OCI-M2 (cell line): ENCODE measurements at regions not wholly inside any gene's neighbourhood (a gene's known extent, or its start where the extent isn't known, plus 50 kb on each side); places are given as distances from the start of the nearest gene placed in this dataset.

ENCODE experiments used
- DNase-seq: peaks from one replicate; lab custom pipeline; 2025; ENCODE audit not compliant: unreplicated experiment; lab: John Stamatoyannopoulos, UW

- DNase-seq = no peak
These were observed 726.5 kb upstream of the ADAMTS5 start for GRCh38 chr21:27693376-27693775.

DNA sequence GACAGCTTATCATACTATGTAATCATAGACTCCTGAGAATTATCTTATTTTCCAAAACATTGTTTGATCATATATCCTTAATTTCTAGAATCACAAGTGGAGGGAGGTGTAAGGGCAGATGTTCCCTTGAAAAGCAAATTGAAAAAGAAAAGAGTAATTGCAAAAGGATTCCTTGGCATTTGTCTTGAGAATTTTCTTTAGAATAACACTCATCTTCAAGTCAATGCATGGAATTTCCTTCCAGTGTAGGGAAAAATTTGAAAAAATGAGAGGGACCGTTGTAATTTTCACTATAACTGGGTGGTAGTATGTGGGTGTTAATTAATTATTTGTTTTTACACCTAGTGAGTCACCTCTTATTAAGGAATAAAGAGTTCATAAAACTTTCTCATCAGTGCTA lies 724.6 kb upstream of the ADAMTS5 start:
- no peak for DNase-seq

DNA sequence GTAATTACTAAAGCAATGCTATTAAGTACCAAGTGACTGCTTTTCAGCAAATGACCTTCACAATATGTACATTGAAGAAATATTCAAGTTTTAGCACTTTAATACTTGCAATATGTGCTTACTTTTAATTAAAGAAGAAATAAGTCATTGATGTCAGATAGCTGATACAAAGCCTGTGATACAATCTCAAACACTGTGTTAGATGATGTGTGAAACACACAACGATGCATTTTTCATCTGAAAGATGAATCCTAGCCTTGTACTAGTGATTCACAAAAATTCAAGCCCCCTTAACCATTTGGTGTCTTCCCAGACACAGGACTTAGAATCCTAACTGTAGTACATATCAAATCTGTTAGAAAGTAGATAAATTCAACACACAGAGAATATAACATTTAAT lies 724.1 kb upstream of the ADAMTS5 start:
- no peak for DNase-seq

GRCh38 chr21:27690426-27690825 lies 723.5 kb upstream of the ADAMTS5 start:
- no peak for DNase-seq

- no peak for DNase-seq
These were observed 721.9 kb upstream of the ADAMTS5 start for GRCh38 chr21:27688773-27689172.

DNA sequence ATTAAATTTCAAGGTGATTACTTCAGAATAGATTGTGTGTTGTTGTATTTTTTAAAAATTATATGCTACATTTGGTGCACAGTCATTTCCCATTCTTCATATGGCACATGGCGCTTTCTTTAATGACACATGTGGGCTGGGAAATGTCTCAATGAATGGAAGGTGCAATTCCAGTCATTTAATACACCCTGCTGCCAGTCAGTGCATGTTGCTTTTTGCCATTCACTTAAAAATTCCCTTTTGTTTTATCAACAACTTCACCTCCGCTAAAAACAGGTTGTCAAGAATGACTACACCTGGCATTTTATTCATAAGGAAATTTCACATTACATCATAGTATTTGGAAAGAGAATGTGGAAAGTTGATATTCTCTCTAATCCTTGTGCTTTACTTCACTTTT lies 716.4 kb upstream of the ADAMTS5 start:
- DNase-seq = no peak

DNA sequence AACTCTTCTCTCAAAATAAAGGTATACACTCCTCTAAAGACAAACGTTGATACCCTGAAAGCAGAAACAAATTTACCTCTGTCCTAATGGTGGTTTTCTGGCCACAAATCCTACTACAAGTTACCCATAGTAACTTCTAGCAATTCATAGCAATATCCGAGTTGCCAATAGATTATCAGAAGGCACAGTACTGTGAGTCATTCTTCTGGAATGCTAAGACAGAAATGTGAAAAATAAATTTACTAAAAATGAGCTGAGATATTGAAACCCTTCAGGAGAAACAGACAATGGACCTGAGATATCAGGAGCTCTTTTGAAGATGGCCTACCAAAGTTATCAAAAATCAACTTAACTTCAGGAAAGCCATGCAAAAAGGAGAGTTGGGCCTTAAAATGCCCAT lies 715.0 kb upstream of the ADAMTS5 start:
- DNase-seq = no peak

DNA sequence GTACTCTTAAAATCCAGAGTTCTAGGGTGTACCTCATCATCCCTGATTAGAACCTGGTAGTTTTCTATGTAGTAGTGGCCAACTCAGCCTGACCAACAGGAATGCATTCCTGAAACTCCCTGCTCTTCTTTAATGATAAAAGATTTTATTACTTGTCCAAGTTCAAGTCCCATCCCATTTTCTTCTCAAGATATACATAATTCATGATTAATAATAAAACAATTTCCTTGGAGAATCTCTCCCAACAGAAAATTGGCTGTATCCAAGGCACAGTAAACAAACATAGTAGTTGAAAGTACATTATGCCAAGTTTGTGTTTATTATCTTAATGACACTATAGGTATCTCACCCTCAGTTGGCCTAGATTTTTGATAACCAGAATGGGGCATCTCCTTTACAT lies 714.1 kb upstream of the ADAMTS5 start:
- no peak for DNase-seq

GRCh38 chr21:27680181-27680580 lies 713.3 kb upstream of the ADAMTS5 start:
- DNase-seq = no peak

- DNase-seq = no peak
These were observed 711.6 kb upstream of the ADAMTS5 start for GRCh38 chr21:27678511-27678910.

GRCh38 chr21:27677546-27677945 lies 710.7 kb upstream of the ADAMTS5 start:
- DNase-seq = no peak

GRCh38 chr21:27675306-27675705 lies 708.4 kb upstream of the ADAMTS5 start:
- no peak for DNase-seq

DNA sequence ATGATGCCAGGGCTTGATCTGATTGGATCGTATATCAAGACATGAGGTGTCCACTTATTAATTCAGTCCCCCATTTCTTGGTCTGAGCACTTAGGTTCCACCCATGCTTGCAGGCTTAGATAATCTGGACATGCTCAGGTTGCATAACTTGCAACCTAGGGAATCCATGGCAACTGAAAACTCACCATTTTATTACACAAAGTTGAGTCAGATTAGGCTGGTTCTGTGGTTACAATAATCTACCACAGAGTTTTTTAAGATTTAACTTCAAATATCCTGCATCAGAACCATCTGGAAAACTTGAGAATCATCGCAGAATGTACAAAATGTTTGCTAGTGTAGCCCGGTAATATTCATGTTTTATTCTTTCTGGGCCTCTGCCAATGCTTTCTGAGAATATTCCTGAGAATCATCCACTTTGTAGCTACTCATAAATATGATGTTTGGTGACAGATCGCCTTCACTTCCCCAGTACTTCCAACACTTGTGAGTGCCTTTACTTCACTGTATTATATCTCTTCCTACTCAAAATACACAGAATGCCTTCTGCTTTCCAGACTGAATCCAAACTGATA lies 707.2 kb upstream of the ADAMTS5 start:
- no peak for DNase-seq

GRCh38 chr21:27673581-27673980 lies 706.7 kb upstream of the ADAMTS5 start:
- DNase-seq = no peak

DNA sequence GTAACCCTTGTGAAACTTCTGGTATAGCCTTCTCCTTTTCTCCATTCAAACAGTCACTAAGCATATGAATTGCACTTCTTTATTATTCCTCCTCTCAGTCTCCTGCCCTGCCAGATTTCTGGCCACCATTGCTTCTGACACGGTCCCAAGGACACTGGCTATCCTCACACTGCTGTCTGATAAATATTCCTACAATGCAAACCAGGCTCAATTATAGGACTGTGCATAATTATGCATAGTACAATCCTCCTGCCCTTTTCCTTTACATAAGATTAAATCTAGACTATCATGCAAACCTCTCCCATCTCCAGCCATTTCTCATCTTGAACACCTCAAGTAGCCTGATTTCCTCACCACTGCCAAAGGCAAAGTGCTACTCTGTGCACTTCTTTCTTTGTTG lies 704.3 kb upstream of the ADAMTS5 start:
- no peak for DNase-seq

DNA sequence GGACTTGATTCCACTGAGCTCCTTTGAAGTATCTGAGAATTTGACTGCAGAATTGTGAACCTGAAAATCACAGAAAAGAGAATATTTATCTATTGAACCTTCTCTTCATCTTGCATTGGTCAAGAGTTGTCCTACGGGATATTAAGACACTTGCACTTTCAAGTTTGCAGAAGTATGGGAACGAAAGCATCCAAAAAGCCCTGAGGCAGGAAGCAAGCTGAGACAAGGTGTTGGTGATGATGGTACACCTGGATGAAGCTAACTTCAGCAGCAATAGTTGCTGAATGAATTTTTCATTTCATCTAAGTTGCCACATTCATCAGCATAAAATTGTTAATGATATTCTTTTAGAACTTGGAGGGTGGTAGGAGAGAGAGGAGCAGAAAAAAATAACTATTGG lies 686.6 kb upstream of the ADAMTS5 start:
- DNase-seq = no peak

GRCh38 chr21:27649762-27650161 lies 682.9 kb upstream of the ADAMTS5 start:
- no peak for DNase-seq

GRCh38 chr21:27649323-27649722 lies 682.4 kb upstream of the ADAMTS5 start:
- DNase-seq = no peak

DNA sequence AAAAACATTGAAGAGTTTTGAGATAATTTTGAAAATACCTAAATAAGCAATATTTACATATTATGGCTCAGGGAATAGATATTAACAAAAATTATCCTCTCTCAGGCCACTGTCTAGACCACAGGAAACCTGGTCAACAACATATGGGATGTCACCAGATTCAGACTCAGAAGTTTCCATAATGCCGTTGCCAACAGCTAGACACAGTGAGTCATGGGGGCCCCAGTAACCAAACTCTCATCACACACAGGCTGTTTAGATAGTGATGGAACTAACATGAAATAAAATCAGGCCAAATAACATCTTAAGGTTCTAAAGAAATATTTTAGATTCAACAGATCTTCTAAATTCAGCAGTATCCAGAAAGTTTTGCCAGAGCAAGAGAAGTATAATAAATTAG lies 681.7 kb upstream of the ADAMTS5 start:
- DNase-seq = no peak

DNA sequence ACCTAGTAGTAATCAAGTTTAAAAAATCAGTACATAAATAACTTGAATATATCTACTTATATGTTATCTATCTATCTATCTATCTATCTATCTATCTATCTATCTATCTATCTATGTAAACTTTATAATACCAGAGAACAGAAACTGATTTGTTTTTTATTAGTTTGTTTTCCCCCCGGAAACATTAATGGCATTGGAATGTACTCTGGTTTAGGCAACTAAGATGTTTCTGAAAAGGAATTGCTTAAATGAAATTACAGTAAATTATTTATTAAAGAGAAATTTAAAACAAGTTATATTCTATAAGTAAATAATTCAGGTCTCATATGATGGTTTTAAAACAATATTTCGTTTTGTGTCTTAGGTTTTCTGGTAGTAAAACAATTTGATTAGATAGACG lies 681.0 kb upstream of the ADAMTS5 start:
- no peak for DNase-seq

DNA sequence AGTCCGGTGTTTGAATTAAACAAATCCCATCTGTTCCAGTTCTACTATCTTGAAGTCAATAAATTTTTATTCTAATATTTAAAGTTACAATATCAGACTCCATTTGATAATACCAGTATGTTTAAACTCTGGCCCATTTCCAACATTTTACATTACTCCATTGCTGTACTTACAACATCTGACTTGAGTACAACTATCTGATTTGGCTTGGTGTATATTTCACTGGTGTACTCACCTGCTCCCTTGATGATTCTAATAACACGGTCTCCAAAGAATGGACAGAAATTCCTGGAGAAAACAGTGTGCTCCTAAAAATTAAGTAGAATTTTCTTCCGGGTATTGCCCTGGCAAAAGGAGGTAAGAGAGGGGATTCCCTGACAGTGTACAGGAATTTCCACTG lies 680.5 kb upstream of the ADAMTS5 start:
- no peak for DNase-seq

DNA sequence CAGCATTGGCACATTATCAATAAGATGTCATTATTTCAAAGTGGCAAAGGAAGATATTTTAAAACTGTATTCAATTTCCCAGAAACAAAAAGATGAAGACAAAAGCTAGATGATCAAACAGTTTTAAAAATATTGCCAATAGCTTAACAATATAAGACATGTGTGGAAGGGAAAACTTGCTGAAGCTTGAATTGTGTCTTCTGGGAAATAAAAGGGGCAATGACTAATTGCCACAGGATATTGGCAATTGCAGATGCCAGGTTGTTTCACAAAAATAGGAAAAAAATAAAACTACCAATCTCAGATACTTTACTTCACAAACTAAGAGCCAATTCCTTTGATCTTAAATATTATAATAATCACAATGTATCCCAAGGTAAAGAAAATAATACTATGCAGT lies 679.8 kb upstream of the ADAMTS5 start:
- no peak for DNase-seq

DNA sequence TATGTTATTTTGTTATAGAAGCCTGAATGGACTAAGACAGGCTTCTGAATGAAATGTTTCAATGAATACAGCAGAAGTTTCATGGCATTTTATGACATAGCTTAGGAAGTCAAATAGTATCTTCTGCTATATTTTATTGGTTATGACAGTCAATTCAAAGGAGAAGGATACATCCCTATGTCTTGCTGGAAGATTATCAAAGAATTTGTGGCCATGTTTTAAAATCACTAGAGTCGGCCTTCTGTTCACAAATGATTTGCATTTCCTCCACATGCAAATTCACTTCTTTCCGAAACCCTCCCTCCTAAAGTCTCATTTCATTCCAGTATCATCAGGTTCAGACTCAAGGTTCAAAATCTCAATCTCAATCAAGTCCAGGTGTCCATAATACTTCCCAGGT lies 679.2 kb upstream of the ADAMTS5 start:
- DNase-seq = no peak

GRCh38 chr21:27645285-27645684 lies 678.4 kb upstream of the ADAMTS5 start:
- DNase-seq = no peak
